Esophagus mucosa (tissue), 1 donor: ENCODE measurements at regions not wholly inside any gene's neighbourhood (a gene's known extent, or its start where the extent isn't known, plus 50 kb on each side); places are given as distances from the start of the nearest gene placed in this dataset.

Experiments
- ATAC-seq: fragments of 200-7000 bp; cut with Tn5 transposase; one replicate; pipeline ENCODE4 v1.9.1; 2020
- donor health status: DM: yes; HTN: yes; CAD: no.

DNA sequence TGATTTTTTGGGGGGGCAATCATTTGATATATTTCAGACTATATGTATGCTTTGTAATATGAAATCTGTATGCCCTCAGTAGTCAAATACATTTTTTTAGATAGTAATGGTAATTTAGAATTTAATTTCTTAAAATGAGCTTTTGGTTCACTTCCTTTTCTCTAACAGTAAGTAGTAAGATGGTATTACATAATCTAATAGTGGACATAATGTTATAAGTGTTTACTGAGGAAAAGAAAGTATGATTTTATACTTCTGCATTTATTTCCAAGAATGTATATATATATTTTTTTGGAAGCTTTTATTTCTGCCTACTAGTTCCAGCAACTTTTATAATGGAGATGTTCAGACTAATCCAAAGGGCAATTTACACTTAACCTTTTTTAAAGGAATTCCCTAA lies 1450.7 kb upstream of the TENM3 start:
- ATAC-seq, result no peak

DNA sequence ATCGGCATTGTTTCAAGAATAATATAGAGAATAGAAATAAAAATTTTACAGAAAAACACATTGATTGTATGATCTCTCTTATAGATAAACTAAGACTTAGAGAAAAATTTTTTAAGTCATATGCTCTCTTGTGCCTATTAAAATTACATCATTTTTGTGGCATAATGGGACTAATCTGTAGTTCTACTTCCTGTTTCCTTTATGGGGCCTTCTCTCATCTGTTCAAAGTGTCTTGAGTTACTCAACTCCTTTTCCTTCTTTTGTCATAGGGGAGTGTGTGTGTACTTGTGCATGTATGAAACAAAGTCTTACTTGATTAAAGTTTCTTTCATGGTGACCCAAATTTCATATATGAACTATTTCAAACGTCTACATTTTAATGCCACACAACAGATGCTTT lies 1448.9 kb upstream of the TENM3 start:
- ATAC-seq, result no peak

DNA sequence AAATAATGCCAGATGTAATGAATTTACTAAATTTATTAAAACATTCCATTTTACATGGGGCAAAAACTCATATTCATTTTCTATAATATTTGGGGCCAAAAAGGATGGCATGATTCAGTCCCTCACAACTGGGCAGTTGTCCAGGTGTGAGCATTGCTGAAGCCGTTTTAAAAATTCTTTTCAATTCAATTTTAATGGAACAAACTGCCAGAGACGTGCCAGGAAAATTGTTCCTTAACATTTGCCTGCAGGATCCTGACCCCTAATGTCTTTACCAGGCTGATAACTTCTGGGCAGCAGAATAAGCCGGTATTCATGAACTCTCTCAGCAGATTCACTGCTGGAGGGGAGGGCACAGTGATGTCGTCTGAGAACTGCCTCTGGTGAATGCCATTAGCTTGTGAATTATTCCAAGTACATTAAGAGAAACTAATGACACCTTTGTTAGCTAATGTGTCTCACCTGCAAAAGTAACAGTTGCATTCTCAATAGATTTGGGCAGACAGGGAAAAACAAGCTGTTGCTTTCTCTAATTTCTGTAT lies 1445.1 kb upstream of the TENM3 start:
- ATAC-seq, result no peak

DNA sequence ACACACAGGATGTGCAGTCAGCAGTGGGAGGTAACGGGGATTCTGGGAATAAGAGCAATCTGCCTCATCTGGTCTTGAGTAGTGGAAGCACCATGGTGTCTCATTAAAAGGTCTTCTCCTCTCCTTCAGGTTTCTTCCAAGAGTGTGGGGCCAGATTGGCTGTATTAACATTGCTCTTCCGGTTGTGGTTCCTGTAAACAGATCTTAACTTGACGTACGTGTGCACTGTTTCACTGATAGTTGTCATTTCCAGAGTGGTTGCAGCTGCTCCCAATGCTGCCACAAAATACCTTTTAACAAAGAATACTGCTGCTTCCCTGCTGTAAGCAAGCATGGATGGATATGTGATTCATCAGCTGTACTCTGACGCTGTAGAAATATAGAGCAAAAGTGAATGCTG lies 1443.4 kb upstream of the TENM3 start:
- ATAC-seq, result no peak

DNA sequence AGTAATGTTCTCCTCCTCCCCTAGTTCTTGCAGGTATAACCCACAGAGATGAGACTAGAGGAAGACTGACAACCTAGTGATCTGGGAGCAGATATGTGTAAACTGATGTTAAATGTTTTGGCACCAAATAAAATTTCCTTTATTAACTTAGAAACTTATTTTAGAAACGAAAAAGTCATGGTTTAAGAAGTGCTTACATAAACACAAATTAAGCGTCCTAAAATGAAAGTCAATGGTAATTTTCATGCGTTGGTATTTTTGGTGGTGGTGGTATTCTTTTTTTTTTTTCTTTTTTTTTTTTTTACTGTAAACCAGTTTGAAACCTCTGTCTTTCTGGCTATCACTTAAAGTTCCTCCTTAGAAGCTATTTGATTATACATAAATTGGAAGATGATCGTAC lies 1438.1 kb upstream of the TENM3 start:
- ATAC-seq, result no peak

DNA sequence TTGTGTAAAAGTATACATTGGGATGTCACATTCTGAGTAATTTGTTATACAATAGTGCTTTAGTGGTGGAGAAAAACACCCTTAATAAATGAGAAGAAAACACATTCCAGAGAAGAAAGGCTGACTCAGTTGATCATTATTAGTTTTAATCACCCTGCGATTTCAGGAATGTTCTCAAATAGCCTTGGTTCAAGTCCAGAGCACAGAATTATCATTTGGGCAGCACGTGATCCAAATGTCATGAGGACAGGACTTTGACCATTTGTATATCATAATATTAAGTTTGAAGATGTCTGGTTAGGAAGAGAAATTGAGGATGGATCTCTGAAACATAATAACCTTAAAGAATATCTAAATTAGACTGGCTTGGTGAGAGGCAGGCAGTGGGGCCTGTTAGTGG lies 1434.3 kb upstream of the TENM3 start:
- ATAC-seq, result no peak

DNA sequence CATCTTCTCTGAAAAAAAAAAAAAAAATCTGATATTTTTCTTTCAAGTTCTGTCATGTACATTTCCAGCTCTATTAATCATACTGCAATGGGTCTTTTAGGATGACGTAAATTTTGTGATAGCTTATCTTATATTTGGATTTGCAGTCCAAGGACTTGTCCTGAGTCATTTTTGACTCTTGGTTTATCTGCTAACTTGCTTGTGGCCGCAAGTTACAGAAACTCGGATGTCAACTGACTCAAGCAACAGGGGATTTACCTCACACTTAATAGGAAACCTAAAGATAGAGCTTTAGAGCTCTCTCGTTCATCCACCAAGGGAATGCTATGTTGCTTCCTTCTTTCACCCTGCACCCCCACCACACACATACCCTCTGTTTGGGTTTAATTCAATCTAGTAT lies 1433.8 kb upstream of the TENM3 start:
- ATAC-seq, result no peak

DNA sequence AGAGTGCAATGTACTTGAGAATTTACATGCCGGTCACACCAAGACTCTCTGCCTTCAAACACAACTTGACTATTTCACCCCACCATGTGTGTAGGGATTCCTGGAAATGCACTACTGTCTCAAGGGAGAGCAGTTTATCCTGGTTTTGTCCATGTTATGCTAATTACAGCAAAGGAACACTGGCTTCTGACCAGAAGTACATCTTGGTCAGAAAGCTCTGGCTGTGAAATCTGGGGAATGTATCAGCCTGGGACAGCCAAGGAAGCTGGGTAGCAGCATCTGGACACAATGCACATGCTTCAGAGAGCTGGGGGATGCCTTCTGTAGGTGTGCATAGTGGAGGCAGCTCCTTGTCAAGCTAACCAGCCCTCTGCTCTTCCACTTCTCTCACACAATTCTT lies 1432.6 kb upstream of the TENM3 start:
- no peak for ATAC-seq

DNA sequence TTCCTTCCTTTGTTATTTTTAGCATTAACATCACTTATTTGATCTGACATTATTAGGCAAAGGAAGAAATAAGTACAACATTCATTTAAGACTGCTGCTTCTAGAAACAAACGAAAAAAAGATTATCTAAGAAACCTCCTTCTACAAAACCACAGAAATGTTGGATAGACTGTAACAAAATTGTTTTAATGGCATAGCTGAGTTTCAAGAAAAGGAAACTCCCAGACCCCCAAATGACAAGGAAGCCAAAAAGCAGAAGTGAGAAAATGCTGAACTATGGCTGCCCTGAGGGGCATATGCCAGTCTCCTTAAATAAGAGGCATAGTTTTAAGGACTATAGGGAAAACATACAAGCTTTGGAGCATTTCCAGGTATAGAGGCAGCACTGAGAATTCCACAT lies 1431.6 kb upstream of the TENM3 start:
- no peak for ATAC-seq

DNA sequence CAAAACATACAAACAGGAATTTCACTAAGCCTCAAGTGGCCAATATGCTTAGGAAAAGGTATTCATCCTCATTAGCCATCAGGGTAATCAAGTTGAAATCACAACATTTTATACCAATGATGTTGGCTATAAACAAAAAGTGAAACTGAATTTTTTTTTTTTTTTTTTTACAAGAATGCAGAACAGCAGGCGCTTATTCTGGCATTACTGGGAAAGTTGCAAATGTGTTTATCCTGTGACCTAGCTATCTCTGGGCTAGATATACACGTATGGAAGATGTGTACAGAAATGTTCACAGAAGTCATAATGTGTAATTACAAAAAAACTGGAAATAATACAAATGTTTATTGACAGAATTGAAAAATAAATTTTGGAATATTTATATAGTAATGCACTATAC lies 1430.4 kb upstream of the TENM3 start:
- no peak for ATAC-seq

DNA sequence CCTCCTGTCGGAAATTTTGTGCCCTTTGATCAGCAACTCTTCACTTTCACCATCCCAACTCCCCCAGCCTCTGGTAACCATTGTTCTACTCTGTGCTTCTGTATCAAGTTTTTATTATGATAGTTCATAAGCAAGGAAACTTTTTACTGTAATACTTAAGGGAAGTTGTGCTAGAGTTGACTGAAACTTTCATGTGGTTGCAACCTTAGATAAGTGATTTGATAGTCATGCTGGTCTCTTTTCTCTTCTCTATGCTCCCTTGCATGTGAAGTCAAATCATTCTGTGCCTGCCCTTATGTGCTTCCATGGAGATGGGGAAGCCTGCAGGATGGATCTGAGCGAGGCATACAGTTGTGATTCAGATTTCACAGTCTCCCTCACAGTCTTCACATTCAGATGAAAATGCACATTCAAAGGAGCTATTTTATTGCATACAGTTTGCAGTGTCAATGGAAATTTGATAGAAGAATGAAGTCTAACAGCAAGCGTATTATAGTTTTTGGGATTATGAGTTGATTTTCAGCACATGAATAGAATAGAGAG lies 1428.3 kb upstream of the TENM3 start:
- ATAC-seq, result no peak

DNA sequence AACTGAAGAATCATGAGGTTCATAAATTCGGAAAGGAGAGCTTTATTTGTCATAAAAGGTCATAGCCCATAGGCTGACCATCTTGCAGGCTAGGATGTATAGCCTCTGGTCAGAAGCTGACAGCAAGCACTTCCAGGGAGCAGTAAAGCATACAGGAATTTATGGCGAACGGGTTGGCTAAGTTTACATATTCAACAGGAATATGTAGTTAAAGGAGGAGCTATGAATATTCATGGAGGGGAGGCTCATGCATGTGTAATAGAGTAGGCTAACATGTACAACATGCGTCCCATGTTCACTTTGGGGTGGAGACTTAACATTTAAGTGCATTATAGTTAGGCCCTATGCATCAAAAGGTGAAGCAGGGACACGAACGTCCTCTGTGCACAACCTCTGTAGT lies 1425.7 kb upstream of the TENM3 start:
- ATAC-seq, result no peak

DNA sequence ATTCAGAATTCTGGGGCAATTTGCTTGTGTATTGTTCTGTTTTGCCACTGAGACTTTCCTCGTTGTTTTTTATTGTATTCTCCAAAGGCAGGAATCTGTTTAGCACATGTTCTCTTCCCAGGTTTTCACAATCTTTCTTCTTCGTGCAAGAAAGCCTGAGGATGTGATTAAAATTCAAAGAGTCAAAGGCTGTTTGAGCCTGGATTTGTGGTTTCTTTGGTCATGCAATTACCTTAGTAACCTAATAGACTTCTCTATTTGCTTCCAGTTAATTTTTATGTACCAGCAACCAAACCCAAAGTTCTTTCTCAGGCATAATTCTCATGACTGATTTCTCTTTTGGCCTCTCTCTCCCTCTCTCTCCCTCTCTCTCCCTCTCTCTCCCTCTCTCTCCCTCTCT lies 1420.1 kb upstream of the TENM3 start:
- ATAC-seq, result no peak

DNA sequence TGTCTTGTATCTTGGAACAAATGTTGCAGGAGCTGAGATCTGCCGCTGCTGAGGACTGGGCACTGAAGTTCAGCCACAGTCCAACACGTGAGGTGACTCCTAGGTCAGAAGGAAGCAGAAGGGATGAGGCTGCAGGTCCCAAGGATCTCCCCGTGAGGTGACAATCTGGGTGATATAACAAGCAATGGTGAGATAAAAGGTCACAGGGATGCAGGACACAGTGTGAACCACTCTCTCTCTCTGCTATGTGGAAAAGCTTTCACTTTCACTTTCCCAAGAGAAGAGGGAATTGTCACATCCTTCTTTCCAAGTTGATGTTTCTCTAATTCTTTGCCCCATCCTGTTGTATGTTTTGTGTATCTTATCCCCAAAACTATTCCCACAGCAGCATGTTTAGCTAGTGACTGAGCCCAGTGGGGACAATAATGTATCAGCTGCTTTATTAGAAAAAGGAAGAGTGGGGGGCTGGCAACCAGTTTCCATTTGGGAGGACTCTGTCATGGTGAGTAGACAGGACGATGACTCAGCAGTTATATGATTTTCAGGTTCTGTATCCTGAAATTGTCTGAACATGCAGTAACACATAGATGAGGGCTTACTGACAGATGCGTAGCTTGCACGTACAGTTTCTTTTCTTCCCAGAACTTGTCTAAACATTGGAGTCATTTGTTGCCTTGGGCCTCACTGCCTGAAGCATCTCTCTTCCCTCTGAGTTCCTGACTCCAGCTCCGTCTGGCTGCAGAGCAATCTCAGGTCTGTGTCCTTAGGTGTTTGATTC lies 1415.8 kb upstream of the TENM3 start:
- peak; percentile 89 for ATAC-seq

DNA sequence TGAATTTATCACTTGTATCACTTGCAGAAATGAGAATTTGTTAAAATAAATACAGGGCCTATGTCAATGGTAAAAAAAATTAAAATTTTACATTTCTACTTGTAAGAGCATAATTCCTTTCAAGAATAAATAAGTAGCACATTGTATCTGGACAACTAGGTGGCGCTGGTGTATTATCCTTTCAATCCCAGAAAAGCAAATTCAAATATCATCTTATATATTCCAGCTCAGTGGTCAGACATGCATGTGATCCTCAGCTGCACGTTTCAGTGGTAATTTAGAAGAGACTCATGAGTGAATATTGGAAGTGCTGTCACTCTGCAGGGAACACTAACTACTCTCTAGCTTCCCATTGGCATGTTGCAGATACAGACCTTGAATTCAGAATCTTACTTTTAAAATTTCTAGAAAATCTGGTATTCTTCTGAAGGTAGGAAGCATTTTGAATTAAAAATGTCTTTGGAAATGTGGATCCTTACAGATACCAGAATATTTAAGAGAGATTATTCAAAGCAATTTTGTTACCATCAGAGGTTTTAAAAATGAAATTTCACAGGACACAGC lies 1414.7 kb upstream of the TENM3 start:
- peak; percentile 41 for ATAC-seq

DNA sequence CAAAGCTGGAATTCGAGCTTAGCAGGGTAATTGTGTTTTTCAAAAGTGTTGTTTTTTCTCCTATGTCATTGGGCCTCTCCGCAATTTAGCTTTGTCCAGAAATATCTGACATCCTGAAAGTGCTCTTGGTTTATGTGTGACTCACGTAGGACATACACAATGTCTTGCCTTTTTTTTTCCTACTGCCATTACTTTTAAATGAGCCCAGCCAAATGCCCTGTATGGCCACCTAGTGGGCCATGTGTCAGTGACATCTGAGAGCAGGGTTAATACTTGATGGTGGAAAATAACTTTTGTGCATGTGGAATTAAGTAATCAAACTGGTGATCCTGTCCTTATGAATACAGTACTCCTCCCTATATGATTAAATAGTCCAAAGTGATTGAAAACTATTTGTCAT lies 1411.1 kb upstream of the TENM3 start:
- no peak for ATAC-seq

DNA sequence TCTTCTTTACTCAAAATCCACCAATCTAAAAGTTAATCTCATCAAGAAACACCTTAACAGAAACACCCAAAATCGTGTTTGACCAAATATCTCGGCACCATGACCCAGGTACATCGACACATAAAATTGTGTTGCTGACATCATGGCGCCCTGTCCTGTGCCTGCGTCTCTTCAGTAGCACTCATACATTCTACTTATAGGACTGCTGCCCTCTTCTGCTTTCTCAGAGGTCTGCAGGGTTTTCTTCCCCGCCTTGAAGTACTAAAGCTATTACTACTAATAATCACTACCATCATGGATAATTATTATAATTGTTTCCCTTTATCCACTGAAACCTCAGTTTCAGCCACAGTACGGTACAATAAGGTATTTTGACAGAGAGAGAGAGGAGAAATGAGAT lies 1403.1 kb upstream of the TENM3 start:
- ATAC-seq, result no peak

DNA sequence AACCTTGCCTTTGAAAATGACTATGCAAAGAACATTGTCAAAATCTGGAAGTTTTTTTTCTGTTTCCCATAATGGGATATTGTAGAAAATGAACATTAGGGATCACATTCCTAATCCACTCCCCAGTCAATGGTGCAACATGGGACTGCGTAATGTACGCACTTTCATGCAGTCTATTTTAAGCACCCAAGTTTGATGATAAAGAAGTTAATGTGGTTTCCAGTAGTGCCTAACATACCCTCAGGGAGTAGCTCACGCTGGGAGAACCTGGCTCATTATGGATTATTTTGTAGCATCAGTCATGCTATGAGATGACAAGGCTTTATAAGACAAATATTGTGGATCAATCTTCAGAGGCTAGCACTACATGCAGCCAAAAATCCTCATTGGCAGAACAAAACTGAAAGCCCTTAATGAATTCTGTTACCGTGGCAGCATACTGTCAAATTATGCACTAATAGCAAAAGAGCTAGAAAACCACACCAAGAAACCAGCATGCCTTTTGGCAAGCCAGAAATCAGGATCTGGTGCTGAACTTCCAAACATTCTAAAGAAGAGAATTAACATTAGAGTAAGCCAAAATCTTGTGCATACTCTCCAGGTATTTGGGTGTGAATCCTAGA lies 1392.8 kb upstream of the TENM3 start:
- no peak for ATAC-seq

DNA sequence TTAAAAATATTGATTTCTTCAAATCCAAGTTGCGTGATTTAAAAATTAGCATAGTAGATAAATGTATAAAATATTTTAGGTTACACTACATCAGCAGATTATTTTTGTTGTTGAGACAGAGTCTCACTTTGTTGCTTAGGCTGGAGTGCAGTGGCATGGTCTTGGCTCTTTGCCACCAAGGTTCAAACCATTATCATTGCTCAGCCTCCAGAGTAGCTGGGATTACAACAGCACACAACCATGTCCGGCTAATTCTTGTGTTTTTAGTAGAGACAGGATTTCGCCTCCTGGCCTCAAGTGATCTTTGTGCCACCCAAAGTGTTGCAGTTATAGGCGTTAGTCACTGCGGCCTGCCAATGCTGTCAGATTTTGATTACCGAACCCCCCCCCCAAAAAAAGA lies 1390.5 kb upstream of the TENM3 start:
- ATAC-seq, result no peak

DNA sequence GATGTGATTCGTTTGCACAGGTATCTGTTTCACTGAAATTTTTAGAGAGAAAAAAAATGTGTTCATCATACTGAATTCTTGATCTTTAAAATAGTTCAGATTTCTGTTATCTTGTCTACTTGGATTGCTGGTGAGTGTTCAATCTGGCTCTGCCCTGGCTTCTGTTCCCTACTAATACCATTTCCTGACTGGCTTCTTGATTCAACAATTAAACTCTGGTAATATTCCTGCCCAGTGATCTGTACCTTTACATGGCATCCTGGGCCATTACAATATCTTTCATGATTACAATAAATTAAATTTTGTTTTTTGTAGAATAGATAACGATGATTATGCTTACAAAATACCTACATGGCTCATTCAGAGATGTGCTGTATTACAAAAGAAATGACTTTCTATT lies 1388.0 kb upstream of the TENM3 start:
- no peak for ATAC-seq

DNA sequence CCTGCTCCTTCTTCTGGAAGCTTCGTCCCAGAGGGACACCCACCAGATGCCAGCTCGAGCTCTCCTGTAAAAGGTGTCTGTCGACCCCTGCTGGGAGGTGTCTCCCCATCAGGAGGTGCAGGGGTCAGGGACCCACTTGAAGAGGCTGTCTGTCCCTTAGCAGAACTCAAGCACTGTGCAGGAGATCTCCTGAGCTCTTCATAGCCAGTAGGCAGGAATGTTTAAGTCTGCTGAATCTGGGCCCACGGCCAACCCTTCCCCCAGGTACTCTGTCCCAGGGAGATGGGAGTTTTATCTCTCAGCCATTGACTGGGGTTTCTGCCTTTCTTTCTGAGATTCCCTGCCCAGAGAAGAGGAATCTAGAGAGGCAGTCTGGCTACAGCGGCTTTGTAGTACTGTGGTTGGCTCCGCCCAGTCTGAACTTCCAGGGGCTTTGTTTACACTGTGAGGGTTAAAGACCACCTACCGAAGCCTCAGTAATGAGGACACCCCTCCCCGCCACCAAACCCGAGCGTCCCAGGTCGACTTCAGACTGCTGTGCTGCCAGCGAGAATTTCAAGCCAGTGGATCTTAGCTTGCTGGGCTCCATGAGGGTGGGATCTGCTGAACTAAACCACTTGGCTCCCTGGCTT lies 1383.0 kb upstream of the TENM3 start:
- ATAC-seq, result no peak

DNA sequence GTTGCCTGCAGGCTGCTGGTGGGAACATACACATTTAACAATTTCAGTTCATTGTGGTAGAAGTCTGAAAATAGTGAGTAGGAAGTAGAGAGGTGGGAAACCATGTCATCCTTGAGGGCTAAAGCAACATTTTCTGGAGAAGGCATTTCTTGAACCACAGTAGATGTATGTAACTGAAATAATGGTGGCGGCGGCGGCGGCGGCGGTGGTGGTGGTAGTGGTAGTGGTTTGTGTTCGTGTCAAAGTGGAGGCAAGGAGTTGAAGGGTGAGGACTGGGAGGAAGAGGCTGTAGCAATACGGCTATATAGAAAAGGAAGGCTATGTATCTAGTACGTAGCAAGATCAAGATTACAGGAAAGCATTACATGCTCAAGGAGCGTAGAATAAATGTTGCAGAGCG lies 1381.6 kb upstream of the TENM3 start:
- ATAC-seq, result no peak

DNA sequence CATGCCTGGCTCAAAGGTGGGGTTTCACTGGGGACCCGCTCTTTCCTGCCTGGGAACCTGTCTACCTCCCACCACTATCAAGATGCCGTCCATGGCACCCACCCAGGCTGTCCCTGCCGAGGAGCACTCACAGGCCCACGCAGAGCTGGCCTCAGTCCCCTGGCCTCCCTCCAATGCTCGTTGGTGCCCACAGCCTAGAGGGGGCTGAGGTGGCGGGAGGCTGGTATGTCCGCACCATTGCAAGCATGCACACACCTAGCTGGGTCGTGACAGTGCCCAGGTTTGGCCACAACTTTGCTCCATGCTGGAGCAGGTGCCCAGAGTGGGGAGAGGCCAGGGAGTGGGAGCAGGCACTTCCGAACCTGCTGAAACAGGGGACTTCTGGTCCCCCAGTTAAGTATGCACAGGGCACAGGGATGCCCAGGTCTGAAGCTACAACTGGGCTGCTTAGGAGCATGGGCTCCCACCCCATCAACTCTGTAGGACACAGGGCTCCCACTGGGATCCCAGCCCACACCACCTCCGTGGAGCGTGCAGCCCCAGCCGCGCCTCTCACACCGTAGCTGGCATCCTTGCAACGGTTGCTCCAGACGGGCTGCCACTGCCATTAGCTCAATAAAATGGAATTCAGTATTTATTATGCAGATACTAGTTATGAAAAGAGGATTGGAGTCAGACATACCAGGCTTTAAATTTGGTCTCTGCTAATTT lies 1376.1 kb upstream of the TENM3 start:
- no peak for ATAC-seq
